ENCODE measurements at regions not wholly inside any gene's neighbourhood (a gene's known extent, or its start where the extent isn't known, plus 50 kb on each side); places are given as distances from the start of the nearest gene placed in this dataset.

DNA sequence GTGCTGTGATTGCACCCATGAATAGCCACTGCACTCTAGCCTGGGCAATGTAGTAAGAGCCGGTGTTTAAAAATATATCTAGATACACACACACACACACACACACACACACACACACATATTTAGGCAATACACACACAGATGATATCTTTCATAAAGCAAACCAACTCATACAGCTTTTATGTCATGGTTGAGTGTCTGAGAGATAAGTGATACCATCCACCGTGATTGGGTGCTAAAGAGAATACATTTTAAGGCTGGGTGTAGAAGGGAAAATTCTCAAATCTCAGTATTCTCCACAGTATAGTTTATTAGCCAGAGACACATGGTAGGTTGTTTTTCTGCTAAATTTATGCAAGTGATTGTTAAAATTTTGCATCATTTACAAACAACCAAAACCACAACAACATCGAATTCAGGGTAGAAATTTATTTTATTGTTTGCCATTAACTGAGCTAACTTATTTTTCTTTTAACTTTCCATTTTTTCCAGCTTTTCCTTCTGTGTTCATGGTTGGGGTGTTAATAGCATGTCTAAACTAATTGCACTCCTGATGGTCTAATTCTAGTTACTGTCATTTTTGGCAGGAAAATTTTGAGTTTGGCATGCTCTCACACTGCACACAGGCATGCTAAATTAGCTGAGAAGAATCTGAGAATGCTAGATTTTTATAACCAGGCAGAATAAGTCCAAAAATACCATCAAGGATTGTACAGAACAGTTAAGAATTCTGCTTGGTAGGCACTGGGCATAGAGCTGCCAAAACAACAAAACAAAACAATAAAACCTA lies 57.9 kb upstream of the SYPL1 start:
- peaks cover 0 to 14% (median 6%) of the 10 kb centered on the region in 4 donors for H3K4me1 ChIP-seq
- H3K9me3 ChIP-seq, result no peaks in the 10 kb centered on the region
- no peak overlapping the region for H3K4me3 ChIP-seq
- no peak for DNase-seq
- TF ChIP-seq POLR2A (IDR thresholded peaks at IDR 0.05) (no peak), POLR2AphosphoS5 (IDR thresholded peaks at IDR 0.05) (no peak), EP300 (IDR thresholded peaks at IDR 0.05) (no peak), CTCF (IDR thresholded peaks at IDR 0.05) (no peak)
- H3K27me3 ChIP-seq, result no peaks in the 10 kb centered on the region
- intact Hi-C loops (cut with DNase I; ENCODE audit: low total_unique reads), result loop anchor here (10.0 kb wide), 1 partner anchor 565 kb away; no protein-coding TSS in a partner anchor
- H3K36me3 ChIP-seq, result no peaks in the 10 kb centered on the region
- H3K27ac ChIP-seq, result no peak overlapping the region
- 56 to 76% (median 63%) methylated on average over 3 of the region's 3 CpGs for WGBS, 5 donors

DNA sequence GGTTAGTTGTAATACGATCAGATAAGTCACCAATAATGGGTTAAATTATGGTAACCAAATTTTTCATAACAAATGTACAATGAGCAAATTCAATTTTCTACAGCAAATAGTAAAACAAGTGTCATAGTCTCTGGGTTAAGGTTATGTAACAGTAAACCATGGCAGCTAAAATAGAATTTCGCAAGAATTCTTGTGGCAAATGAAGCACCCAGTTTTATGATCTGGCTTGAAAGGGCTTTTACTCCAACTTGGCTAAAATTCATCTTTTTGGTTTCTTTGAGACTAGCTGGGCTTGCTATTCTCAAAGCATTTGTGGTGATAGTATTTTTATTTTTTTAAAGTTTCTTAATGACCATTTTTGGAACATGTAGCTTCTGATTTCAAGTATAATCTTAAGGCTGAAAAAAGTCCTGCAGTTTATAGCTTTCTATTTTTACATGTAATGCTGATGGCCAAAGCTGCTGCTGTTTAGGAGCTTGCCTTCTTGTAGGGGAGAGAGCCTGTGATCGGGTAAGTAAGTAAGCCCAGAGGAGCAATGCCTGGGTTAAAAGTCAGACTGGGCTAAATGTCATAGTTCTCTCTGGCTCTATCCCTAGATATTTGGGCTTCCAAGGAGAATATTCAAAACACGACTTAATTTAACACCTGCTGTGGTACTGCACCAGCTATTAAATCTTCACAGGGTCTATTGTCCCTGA lies 55.5 kb upstream of the SYPL1 start:
- intact Hi-C loops (cut with DNase I; ENCODE audit: low total_unique reads), result no loop called here

DNA sequence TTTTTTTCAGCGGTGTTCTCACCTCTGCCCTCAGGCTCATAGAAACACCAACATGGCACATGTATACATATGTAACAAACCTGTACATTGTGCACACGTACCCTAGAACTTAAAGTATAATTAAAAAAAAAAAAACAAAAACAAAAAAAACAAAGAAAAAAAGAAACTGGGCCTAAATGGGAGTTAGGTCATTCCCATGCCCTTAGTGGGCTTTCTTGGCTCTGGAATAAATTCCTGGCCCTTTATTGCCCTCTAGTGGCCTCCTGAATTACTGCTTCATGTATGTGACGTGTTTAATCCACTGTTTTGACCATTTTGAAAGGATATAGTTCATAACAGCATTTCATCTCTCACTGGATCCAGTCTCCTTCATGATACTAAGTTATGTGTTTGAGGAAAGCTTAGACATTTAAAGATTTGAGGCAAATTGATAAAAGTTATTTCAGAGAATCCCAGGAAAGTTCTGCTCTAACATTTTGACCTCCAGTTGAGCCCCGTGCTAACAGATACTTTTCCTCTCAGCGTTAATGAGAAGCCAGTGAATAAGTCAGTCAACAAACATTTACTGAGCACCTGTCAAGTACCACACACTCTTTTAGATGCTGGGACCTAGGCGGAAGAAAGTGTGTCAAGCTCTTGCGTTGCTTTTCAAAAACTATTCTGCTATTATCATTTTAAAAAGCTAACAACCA lies 54.7 kb upstream of the SYPL1 start:
- peak in 5 of 7 experiments; percentile 68 to 81 (median 72) for TF ChIP-seq CTCF (IDR thresholded peaks at IDR 0.05)
- TF ChIP-seq POLR2AphosphoS5 (IDR thresholded peaks at IDR 0.05), result peak in 1 of 3 donors; percentile 46
- no peak for TF ChIP-seq POLR2A (IDR thresholded peaks at IDR 0.05)
- Histone ChIP-seq H3K27me3 (no peaks in the 10 kb centered on the region), H3K9me3 (peaks cover 4 to 16% (median 12%) of the 10 kb centered on the region in 4 donors), H3K36me3 (no peaks in the 10 kb centered on the region), H3K4me1 (peaks cover 0 to 14% (median 6%) of the 10 kb centered on the region in 4 donors), H3K4me3 (no peak overlapping the region), H3K27ac (peak overlapping the region in 1 of 5 donors; percentile 26)
- 44 to 52% (median 49%) methylated on average over 7 of the region's 7 CpGs for WGBS, 5 donors
- DNase-seq, result peak; percentile 47 to 88
- intact Hi-C loops (cut with DNase I; ENCODE audit: low total_unique reads), result no loop called here

More for the DNA sequence above, 55.5 kb upstream of the SYPL1 start:
- H3K4me1 ChIP-seq, result peaks cover 0 to 14% (median 6%) of the 10 kb centered on the region in 4 donors
- TF ChIP-seq CTCF (IDR thresholded peaks at IDR 0.05), result no peak
- no peak for TF ChIP-seq POLR2AphosphoS5 (IDR thresholded peaks at IDR 0.05)
- TF ChIP-seq POLR2A (IDR thresholded peaks at IDR 0.05), result no peak
- TF ChIP-seq EP300 (IDR thresholded peaks at IDR 0.05), result no peak
- DNase-seq, result no peak
- peaks cover 4 to 13% (median 9%) of the 10 kb centered on the region in 4 donors for H3K9me3 ChIP-seq
- peak overlapping the region in 2 of 5 donors; percentile 26 to 34 for H3K27ac ChIP-seq
- H3K36me3 ChIP-seq, result no peaks in the 10 kb centered on the region
- 67 to 82% (median 77%) methylated on average over 4 of the region's 4 CpGs for WGBS, 5 donors
- H3K4me3 ChIP-seq, result no peak overlapping the region
- H3K27me3 ChIP-seq, result no peaks in the 10 kb centered on the region

DNA sequence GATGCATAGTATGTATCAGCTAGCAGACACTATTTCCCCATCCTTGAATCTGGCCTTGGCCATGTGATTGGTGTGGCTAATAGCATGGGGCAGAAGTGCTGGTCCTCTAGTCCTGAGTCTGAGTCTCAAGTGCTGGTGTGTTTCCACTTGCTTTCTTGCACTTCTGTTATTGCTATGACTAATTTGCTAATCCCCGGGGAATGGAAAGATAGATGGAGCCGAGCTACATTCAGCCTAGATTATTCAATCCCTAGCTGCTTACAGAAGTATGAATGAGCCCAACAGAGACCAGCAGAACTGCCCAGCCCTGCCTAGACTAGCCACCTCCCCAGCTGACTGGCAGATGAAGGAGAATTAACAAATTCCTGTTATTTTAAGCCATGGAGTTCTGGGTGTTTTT lies 53.2 kb upstream of the SYPL1 start:
- intact Hi-C loops (cut with DNase I; ENCODE audit: low total_unique reads), result no loop called here

More for the DNA sequence above, 53.2 kb upstream of the SYPL1 start:
- H3K9me3 ChIP-seq, result peaks cover 4 to 16% (median 12%) of the 10 kb centered on the region in 4 donors
- H3K4me3 ChIP-seq, result no peak overlapping the region
- H3K27me3 ChIP-seq, result no peaks in the 10 kb centered on the region
- H3K27ac ChIP-seq, result no peak overlapping the region
- TF ChIP-seq POLR2AphosphoS5 (IDR thresholded peaks at IDR 0.05) (no peak), POLR2A (IDR thresholded peaks at IDR 0.05) (no peak), EP300 (IDR thresholded peaks at IDR 0.05) (no peak)
- no peak for DNase-seq
- H3K4me1 ChIP-seq, result peaks cover 0 to 14% (median 6%) of the 10 kb centered on the region in 4 donors
- no peaks in the 10 kb centered on the region for H3K36me3 ChIP-seq
- WGBS, 5 donors, result 62 to 70% (median 64%) methylated on average over 2 of the region's 2 CpGs
